ENCODE measurements at regions not wholly inside any gene's neighbourhood (a gene's known extent, or its start where the extent isn't known, plus 50 kb on each side); places are given as distances from the start of the nearest gene placed in this dataset.

DNA sequence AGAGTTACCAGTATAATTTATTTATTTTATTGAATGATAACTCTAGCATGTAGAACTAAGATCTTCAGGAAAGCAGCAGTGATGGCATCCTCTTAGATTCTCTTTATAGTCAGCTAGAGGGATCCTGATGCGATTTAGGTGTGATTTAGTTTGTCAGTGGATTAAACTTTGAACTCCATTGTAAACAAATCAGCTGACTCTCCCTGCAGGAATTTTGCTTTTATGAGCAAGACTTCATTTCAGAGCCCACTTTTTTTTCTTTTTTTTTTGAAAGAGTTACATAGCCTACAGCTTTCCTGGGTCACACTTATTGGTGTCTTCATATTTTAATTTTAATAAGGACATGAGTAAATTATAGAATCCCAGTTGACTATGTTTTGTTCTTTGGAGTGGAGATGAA, 93.8 kb upstream of the SEMA6A start:
- no peak for DNase-seq (ENCODE audit: low read depth, low spot score)

DNA sequence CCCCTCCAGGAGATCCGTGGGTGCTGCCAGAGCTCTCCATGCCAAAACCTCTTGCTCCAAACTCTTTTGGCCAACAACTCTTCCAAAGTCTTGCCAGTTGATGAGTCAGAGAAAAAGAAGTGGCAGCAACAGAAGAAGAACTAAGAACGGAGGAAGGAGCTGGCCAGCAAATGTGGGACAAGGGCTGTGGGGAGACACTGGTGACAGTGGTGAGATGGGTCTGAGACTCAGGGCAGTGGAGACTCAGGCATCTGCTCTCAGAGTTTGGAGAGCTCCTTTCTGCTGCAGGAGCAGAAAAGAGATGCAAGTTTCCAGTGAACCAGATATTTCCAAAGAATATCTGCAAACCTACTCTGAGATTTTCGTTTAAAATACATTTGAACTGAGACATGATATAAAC, 92.3 kb upstream of the SEMA6A start:
- no peak for DNase-seq (ENCODE audit: low read depth, low spot score)

DNA sequence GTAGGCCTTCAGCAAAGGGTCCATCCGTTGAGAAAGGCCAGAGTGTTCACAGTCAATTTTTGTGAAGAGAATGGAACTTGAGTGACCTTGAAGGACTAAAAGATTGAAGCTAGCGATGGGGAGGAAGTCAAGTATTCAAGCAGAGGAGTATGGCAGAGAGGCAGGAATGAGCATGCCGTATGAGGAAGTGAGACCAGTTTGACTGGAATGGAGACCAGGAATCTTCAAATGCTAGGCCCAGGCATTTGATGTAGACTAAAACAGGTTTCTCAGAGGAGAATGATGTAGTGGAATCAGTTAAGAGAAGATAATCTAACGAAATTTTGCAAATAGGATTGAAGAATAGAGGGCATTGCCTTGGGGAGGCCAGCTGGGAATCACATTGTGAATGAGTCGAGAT, 90.4 kb upstream of the SEMA6A start:
- no peak for DNase-seq (ENCODE audit: low read depth, low spot score)

DNA sequence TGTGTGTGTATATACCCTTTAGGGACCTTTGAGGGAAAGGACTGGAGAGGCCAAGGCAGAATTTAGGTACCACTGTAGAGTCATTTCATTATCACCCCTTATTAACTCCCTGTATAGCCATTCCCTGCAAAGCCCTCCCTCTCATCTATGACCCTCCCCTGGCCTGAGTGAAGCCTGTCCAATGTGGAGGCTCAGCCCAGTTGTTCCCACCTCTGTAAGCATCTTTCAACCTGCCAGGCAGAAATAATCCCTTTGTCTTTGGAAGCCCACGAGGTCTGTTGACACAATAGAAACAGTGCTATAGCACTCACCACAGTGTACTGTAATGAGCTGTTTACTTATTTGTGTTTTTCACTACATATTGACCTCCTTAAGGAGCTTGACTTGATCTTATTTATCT, 88.5 kb upstream of the SEMA6A start:
- DNase-seq (ENCODE audit: low read depth, low spot score) = no peak

DNA sequence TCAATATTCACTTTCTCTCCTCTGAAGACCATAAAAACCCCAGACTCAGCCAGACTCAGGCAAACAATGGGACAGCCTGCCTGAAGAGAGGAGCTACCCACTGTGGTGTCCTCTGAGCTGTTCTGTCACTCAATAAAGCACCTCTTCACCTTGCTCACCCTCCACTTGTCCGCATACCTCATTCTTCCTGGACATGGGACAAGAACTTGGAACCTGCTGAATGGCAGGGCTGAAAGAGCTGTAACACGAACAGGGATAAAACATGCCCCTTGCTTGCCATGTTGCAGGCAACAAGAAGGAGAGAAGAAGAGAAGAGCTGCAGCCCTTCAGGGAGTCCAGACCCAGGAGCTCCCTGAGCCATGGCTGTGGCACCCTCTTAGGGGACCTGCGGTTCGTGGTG, 86.8 kb upstream of the SEMA6A start:
- no peak for DNase-seq (ENCODE audit: low read depth, low spot score)

DNA sequence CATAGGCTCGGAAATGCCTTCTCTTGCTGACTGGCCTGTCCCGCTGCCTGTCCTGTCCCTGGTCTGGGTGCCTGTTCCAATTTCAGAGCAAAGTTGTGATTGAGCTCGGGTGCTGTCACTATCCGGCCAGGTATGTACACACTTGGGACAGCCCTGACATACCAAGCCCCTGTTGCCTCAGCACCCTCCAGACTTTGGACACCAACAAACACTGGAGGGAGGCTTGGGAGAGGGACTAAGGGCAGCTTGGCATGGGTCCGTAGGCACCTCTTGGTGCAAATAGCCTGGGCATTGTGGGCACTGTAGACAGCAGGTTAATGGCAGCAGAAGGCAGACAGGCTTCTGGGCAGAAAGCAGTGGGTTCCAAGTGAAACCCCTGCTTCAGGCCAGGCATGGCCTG, 86.3 kb upstream of the SEMA6A start:
- no peak for DNase-seq (ENCODE audit: low read depth, low spot score)

DNA sequence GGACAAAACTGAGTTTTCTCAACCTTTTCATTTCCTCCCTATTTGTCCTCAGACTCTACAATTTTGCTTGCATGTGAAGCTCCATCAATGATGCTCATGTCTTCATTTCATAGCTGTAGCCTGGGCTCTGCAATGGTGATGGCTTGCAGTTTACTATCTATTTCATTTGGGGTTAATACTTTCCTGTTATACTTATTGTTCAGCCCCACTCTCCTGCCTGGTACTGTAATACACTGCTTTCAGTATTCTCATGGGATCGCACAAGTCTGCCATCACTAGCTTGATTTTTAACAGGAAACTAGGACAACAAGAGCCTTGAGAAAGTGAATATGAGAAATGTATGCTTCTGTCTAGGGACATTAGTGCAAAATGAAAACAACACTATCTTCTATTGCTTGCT, 84.2 kb upstream of the SEMA6A start:
- no peak for DNase-seq (ENCODE audit: low read depth, low spot score)

DNA sequence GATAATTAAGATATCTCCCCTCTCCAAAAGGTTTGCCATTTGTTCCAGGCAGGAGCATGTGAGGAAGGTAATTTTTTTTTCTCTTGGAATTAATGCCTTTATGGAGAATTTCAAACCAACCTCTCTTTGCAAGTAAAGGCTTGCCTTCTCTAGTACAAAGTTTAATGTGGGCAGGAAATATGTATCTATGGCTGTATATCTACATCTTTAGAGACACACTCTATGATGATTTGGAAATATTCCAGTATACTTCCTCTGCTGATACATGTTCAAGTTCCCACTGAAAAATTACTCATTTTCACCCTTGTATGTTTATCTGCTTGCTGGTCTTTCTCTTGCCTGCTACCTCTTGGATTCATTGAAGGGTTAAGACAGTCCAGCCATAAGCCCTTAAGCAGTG, 83.5 kb upstream of the SEMA6A start:
- no peak for DNase-seq (ENCODE audit: low read depth, low spot score)

DNA sequence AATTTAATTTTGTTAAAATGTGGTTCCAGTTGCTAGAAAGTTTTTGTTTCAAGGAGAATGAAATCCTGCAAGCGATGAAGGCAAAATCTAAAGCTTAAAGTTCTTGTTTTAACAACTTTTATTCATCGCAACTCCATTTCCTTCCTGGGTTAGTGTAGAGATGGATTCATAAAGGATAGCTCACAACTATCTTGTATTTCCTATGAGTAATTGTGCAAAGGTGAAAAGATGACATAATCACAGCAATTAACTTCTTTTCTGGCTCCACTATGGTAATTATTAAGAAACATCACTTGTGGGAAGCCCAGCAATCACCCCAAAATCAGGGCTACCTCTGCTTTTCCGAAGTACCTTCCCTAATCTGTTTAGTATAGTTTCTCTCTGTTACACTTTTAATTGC, 80.8 kb upstream of the SEMA6A start:
- DNase-seq (ENCODE audit: low read depth, low spot score) = no peak

DNA sequence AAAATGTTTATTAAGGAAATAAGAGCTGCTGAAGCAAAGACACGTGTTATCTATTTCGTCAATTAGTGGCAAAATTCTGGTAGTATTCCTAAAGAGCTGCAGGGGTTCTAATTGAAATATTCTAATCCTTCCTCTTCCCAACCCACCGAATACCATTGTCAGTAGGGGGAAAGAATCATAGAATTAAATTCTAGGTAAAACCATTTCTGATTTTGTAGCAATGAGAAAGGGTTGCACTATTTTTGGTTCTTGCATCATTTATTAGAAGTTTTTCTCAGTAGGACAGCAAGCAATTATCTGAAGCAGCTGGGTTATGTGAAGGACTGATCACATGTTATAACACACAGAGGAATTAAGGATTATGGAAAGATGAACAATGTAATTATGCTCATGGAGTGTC, 80.3 kb upstream of the SEMA6A start:
- DNase-seq (ENCODE audit: low read depth, low spot score) = no peak

DNA sequence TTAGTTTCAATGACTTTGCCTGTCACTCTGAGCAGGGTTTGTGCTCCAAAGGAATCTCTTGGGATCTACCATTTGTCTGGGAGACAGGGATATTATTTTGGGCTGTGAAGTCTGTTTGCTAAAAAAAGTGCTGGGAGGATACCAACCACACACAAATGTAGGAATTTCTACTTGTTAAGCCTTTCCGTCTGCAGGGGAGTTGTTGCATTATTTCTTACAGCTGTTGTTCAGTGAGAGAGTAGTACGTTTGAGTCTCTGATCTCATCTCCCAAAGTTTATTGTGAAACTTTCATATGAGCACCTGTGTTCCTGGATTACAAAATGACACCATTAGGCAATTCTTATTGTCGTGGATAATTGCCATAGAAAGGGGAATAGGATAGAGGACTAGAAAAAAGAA, 78.3 kb upstream of the SEMA6A start:
- no peak for DNase-seq (ENCODE audit: low read depth, low spot score)

DNA sequence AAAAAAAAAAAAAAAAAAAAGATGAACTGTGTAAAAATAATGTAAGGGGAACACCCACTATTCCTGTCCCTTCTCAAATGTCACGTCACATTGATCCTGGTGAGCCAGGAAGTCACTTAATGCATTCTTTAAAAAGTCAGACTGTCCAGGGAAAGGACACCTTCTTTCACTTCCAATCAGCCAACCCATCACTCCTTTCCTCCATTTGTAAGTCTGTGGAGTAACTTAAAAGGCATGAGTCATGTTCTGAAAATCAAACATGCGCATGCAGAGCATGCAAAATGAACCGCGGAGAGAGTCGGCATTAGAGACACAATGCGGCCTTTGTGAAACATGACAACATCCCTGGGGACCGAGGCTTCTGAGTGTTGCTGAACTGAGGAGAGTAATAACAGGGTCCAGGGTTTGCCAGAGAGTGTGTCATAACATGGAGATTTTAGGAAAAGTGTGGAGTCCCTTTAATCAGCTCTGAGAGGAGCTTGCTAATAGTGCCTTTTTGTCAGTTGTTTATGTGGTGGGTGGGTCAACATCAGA, 77.6 kb upstream of the SEMA6A start:
- DNase-seq (ENCODE audit: low read depth, low spot score) = peak; percentile 24

DNA sequence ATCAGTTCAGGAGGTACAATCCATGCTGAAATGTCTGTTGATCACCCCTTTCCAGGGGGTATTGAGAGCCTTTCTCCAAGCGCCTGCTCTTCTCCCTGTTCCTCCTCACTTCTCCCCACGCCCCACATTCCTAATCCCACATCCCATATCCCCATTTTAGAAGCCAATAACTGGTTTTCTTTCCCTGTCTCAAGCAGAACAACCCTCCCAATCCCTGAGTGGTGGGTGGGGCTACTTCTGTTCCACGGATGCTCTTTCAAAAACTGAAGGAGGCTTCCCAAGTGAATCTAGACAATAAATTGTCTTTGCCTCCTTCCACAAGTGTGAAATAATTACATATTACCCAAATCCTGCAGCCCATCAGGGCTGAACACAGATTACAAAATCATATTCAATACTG, 77.0 kb upstream of the SEMA6A start:
- DNase-seq (ENCODE audit: low read depth, low spot score) = no peak

DNA sequence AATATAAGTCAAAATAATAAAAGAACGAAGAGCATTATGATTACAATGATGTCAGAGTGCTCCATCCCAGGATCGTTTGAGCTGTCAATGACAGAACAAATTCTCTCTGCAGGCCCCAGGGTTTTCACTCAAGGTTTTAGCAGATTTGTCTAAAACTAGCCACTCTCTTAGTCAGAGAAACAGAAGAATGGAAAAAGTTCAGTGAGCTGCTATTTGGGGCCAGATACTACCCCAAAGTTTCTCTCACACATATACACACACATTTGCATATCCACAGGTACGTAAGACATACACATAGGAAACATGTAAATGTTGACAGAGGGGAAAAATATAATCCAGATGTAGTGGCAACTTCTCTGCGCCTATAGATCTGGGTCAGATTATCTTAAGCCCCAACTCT, 76.3 kb upstream of the SEMA6A start:
- no peak for DNase-seq (ENCODE audit: low read depth, low spot score)

DNA sequence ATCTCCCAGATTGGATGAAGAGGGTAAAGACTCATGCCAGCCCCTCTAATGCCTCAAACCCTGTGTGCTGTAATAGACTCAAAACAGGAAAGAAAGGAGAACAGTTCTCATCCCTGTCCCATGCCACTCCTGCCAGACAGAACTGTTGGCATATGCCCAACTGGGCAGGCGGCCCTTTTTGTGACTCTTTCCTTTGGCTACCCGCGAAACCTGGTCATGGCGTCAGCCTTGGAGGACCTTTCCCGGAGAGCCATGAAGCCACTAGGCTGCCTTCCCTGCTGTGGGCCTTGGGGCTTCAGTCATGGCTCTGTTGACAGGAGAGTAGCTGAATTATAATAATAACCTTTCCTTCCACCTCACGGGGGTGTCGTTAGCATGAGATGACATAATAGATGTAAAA, 75.9 kb upstream of the SEMA6A start:
- DNase-seq (ENCODE audit: low read depth, low spot score) = no peak

DNA sequence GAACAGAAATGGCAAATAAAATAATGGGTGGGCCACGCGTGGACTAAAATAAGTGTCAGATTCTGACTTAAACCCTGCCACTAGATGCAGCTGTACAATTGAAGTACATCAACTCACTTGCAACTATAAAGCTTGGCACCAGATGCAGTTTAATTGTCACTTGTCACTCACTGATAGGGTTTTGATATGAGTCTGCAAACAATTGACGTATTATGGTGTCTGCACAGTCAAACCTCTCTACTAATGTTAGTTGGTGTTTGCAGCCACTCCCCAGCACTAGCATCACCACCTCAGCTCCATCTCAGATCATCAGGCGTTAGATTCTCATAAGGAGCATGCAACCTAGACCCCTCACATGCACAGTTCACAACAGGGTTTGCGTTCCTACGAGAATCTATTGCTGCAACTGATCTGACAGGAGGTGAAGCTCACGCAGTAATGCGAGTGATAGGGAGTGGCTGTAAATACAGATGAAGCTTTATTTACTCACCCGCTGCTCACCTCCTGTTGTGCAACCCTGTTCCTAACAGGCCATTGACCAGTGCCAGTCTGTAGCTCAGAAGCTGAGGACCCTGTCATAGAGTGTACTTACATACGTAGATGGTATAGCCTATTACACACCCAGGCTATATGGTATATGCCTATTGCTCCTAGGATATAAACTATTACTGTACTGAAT, 72.1 kb upstream of the SEMA6A start:
- no peak for DNase-seq (ENCODE audit: low read depth, low spot score)

DNA sequence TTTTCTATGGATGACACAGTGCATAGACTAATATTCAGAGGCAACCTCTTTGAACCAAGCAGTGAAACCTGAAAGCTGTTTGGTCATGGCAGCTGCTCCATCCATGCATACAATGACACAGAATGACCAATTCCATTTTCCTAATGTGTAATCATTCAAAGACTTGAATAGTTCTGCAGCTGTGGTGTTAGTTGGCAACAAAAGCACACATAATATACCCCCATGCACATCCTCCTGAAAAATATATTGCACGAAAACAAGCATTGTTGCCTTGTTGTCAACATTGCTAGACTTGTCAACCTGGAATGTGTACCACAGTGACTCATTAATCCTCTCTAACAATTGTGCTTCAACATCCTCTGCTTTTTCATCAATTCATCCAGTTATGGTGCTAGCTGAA, 71.0 kb upstream of the SEMA6A start:
- DNase-seq (ENCODE audit: low read depth, low spot score) = no peak

DNA sequence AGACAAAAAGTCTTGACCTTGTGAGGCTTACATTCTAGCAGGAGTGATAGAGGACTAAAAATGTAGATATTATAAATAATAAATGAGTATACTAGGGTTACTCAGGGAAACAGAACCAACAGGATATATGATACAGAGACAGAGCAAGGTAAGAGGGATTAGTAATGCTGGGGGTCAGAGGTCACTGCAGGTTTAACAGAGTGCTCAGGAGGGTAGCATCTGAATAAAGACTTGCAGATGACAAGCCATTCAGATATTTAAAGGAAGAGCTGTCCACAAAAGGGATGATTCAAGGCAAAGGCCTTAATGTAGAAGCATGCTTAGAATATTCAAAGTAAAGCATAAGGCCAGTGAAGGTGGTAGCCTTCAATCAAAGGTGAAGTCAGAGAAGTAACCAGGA, 65.6 kb upstream of the SEMA6A start:
- no peak for DNase-seq (ENCODE audit: low read depth, low spot score)

DNA sequence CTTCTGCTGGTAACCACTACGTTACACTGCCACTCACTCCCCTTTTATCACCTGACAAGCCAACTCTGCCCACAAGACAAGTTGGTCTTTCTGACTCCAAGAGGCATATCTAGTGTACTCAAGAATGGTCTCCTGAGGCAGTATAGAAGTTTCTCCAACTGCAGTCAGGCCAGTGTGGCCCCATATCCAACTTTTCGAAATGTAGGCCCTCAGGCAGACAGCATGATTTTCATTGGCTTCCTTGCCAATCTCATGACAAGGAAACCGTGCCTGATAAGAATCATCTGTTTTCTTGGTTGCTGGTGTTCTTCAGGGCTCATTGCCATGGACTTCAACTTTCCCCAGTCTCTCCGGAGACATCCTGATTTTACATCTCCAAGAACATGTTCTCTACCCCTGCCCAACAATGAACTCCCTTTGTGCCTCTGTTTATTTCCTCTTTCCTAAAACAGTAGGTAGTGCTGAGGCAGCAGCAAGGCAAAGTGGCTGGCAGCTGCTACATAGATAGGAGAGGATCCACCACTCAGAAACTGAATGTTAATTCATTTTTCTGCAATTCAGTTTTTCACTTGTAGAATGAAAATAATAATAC, 62.6 kb upstream of the SEMA6A start:
- no peak for DNase-seq (ENCODE audit: low read depth, low spot score)

DNA sequence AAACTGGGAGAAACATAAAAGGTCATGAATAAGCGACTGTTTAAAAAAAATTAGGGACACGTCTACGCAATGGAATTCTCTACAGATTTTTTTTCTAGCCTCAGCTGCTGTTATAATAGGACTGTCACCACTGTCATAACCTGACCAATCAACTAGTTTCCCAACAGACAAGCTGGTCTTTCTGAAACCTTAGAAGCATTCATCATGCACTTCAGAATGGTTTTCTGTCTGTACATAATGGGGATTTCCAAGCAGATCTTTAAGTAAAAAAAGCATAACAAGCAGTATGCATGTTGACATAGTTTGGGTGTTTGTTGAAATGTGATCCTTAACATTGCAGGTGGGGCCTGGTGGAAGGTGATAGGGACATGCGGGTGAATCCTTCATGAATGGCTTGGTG, 58.3 kb upstream of the SEMA6A start:
- DNase-seq (ENCODE audit: low read depth, low spot score) = no peak

DNA sequence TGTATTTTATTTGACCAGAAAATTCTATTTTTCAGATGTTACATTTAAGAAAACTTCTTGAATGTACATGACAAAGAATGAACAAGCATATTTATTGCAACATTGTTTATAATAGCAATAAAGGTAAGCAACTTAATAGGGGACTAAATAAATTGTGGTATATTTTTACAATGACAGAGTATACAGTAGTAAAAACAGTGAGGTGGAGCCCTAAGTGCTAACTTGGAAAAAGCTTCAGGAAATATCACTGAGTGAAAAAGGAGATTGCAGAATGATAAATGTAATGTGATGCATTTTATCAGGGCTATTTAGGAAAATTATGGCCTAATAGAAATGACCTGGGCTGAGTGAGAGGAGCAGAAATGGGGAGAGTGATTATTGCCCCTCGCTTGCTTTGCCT, 56.5 kb upstream of the SEMA6A start:
- DNase-seq (ENCODE audit: low read depth, low spot score) = no peak

DNA sequence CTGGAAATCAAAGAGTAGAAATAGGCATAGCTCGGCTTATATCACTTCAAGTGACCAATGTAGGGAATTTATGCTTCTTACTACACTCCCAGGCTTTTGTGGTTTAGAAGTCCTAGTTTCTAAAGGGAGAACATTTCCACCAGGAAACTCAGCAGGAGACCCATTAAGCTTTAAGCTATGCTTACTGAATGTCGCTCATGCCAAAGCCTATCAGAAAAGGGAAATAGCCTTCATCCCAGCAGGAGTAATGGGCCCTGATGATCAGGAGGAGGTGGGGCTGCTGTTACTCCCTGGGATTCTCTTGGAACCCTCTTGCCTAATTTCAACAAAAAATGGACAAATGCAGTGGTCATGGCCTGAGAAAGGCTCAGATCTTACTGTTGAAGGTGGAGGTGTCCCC, 54.5 kb upstream of the SEMA6A start:
- DNase-seq (ENCODE audit: low read depth, low spot score) = no peak

DNA sequence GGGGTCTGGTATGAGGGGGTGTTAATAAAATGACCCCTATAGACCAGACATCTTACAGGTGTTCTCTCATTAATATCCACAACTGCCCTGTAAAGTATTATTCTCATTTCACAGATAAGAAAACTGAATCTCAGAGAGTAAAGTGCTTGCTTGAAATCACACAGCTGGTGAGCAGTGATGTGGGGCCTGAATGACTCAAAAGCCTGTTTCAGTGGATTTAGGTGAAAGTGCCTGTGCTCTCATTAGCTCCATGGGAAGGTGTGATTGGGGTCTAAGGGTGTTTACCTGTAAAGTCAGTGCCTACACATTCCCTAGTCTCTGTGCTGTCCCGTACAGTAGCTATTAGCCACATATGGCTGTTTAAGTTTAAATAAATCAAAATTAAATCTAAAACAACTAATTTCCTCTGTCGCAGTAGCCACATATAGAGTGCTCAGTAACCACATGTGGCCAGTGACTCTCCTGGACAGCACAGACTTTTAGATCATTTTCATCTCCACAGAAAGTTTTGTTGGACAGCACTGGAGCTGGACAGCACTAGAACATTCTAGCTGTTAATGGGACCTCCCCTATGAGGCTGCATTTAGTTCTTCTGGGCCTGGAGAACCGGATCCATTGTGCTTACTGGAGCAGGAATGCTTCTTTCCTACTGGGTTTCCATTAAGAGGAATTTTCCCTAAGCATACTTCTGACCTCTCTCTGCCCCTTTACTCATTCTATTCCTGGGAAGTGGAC, 52.5 kb upstream of the SEMA6A start:
- DNase-seq (ENCODE audit: low read depth, low spot score) = no peak

Data from brain pericyte (primary cell).